Thoracic aorta (tissue), 2 donors: ENCODE measurements at regions not wholly inside any gene's neighbourhood (a gene's known extent, or its start where the extent isn't known, plus 50 kb on each side); places are given as distances from the start of the nearest gene placed in this dataset.

Experiments
- ATAC-seq: fragments of 150-250 bp; one replicate; pipeline ENCODE4 v1.8.0; 2017; ENCODE audit warnings: low read depth; ENCODE audit not compliant: insufficient number of reproducible peaks, low FRiP score
- DNase-seq: peaks from one replicate; pipeline ENCODE4 v3.0.0-alpha.2; 2020; ENCODE audit warnings: low spot score
- H3K27ac ChIP-seq, 2 donors: fragments of 200-600 bp; sonication (generic); 1 replicate in 1 of 2; 2 replicates in 1 of 2; pipeline ENCODE4 v1.5.1; 2016; ENCODE audit warnings: mild to moderate bottlenecking in 2 of 2, moderate library complexity in 2 of 2
- H3K27me3 ChIP-seq: fragments of 200-600 bp; sonication (generic); replicated peaks from 2 replicates; pipeline ENCODE4 v1.6.0; 2016; ENCODE audit warnings: mild to moderate bottlenecking; ENCODE audit not compliant: insufficient read depth
- H3K36me3 ChIP-seq: fragments of 200-600 bp; sonication (generic); one replicate; pipeline ENCODE4 v1.5.1; 2016
- H3K4me1 ChIP-seq, 2 donors: fragments of 200-600 bp; sonication (generic); 1 replicate in 1 of 2; 2 replicates in 1 of 2; pipeline versions ENCODE4 v1.5.1 to v1.6.0; 2016; ENCODE audit warnings: low read depth in 2 of 2, mild to moderate bottlenecking in 1 of 2; ENCODE audit not compliant: control insufficient read depth in 1 of 2
- H3K4me3 ChIP-seq: fragments of 200-600 bp; sonication (generic); 2 replicates; pipeline ENCODE4 v1.5.1; 2016; ENCODE audit warnings: mild to moderate bottlenecking
- H3K9me3 ChIP-seq: fragments of 200-600 bp; sonication (generic); 2 replicates; pipeline ENCODE4 v1.5.1; 2016
- TF ChIP-seq, protein P1 (sequence below): fragments of 200-600 bp; sonication (generic); IDR thresholded peaks from one replicate; pipeline ENCODE4 v1.5.1; 2019; ENCODE audit warnings: antibody characterized with exemption

DNA sequence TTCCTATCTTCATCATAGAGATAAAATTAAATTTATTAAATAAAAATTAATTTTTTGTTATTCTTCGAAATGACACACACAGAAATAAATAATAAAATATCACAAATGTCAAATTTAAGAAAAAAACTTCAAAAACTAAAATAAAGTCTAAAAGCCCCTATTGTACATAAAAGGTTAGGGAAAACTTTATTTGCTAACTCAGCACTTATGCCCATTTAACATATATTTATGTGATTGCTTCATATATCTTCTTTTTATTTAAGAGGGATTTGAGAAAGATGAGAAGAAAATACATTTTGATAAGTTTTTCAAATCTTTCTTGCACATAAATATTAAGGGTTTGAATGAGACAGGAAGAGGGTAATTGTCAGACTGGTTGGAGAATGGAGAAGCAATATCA lies 2350.4 kb upstream of the RAG2 start:
- H3K4me3 ChIP-seq, result no peak overlapping the region
- H3K9me3 ChIP-seq, result no peaks in the 10 kb centered on the region
- no peaks in the 10 kb centered on the region for H3K36me3 ChIP-seq
- no peaks in the 10 kb centered on the region for H3K27me3 ChIP-seq
- DNase-seq, result no peak
- H3K4me1 ChIP-seq, result no peaks in the 10 kb centered on the region
- H3K27ac ChIP-seq, result no peak overlapping the region
- TF ChIP-seq, protein P1, sequence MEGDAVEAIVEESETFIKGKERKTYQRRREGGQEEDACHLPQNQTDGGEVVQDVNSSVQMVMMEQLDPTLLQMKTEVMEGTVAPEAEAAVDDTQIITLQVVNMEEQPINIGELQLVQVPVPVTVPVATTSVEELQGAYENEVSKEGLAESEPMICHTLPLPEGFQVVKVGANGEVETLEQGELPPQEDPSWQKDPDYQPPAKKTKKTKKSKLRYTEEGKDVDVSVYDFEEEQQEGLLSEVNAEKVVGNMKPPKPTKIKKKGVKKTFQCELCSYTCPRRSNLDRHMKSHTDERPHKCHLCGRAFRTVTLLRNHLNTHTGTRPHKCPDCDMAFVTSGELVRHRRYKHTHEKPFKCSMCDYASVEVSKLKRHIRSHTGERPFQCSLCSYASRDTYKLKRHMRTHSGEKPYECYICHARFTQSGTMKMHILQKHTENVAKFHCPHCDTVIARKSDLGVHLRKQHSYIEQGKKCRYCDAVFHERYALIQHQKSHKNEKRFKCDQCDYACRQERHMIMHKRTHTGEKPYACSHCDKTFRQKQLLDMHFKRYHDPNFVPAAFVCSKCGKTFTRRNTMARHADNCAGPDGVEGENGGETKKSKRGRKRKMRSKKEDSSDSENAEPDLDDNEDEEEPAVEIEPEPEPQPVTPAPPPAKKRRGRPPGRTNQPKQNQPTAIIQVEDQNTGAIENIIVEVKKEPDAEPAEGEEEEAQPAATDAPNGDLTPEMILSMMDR, result no peak
- no peak for ATAC-seq

DNA sequence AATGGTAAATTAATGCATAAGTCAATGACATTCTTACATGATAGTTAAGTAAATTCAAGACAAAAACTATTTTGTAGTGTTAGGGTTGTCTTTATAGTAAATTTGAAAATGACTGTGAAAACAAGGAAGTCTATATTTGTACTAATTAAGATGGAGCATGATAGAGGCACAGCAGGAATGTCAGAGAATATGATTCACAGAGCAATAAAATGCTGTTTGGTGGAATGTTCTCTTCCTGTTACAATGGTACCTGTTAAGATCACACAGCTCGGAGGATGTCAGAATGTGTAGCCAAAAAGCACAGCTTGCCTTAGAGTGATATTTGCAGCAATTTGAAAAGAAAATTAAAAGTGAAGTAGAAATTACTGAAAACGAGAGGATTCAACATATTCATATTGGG lies 2339.7 kb upstream of the RAG2 start:
- Histone ChIP-seq H3K4me3 (no peak overlapping the region), H3K36me3 (no peaks in the 10 kb centered on the region), H3K27ac (no peak overlapping the region), H3K9me3 (no peaks in the 10 kb centered on the region), H3K27me3 (no peaks in the 10 kb centered on the region), H3K4me1 (no peaks in the 10 kb centered on the region)
- DNase-seq, result no peak
- no peak for ATAC-seq
- TF ChIP-seq, protein P1, result no peak

DNA sequence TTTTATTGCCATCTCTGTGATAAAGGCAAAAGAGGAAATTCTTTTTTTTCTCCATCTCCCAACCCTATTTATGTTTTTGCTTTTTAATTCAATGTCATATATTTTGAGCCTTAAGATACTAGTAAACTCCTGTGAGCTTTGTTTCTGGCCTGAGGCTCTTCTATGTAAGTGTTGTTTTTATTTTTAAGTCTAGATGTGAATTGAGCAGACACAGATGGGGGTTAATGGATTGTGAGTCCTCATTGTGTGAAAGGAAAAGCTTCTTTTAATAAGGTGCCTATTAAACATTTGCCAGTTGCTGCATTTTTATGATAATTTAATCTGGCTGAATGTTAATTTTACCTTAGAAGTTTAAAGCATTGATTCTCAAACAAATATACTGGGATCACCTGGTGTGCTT lies 2337.9 kb upstream of the RAG2 start:
- TF ChIP-seq, protein P1, result no peak
- Histone ChIP-seq H3K9me3 (no peaks in the 10 kb centered on the region), H3K4me3 (no peak overlapping the region), H3K4me1 (no peaks in the 10 kb centered on the region), H3K36me3 (no peaks in the 10 kb centered on the region), H3K27me3 (no peaks in the 10 kb centered on the region), H3K27ac (no peak overlapping the region)
- DNase-seq (no peak), ATAC-seq (no peak)

DNA sequence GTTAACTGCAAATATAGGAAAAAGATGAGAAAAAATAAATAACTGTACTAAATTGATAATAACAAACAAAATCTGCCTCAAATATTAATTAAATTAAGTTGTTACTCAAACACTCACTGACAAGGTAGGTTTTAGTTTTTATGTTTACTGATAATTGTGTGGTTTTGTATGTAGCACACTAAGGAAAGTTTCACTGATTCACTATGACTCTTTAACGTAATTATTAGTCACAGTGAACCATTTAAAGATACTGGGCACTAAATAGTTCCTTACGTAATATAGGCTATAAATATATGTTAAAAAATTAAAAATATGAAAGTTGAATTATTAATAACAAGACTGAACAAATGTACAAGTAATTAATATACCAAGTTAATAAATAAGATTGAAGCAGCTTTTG lies 2330.0 kb upstream of the RAG2 start:
- no peaks in the 10 kb centered on the region for H3K27me3 ChIP-seq
- no peak overlapping the region for H3K4me3 ChIP-seq
- no peaks in the 10 kb centered on the region for H3K36me3 ChIP-seq
- no peak overlapping the region for H3K27ac ChIP-seq
- no peak for DNase-seq
- ATAC-seq, result no peak
- H3K4me1 ChIP-seq, result no peaks in the 10 kb centered on the region
- TF ChIP-seq, protein P1, result no peak
- H3K9me3 ChIP-seq, result no peaks in the 10 kb centered on the region

DNA sequence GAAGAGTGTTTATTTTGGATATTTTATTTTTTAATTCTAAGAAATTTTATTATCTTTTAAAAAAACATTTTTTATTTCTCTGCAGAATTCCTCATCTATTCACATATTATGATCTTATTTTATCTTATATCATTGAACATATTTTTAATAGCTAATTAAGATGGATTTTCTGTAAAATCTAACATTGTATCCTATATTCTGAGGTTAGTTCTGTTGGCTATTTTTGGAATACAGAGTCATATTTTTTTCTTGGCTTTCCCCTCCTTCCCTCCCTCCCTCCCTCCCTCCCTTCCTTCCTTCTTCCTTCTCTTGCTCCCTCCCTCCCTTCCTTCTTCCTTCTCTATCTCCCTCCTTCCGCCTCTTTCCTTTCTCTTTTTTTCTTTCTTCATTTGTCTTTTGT lies 2326.6 kb upstream of the RAG2 start:
- Histone ChIP-seq H3K4me3 (no peak overlapping the region), H3K9me3 (no peaks in the 10 kb centered on the region), H3K27ac (no peak overlapping the region), H3K27me3 (no peaks in the 10 kb centered on the region), H3K36me3 (no peaks in the 10 kb centered on the region), H3K4me1 (no peaks in the 10 kb centered on the region)
- TF ChIP-seq, protein P1, result no peak
- ATAC-seq (no peak), DNase-seq (no peak)
